Lower leg skin (tissue), 3 donors: ENCODE measurements at regions not wholly inside any gene's neighbourhood (a gene's known extent, or its start where the extent isn't known, plus 50 kb on each side); places are given as distances from the start of the nearest gene placed in this dataset.

ENCODE experiments used
- CTCF ChIP-seq, 3 donors: fragments of 450-650 bp; IDR thresholded peaks; one replicate each; pipeline ENCODE4 v1.5.1; 2016; ENCODE audit warnings: antibody characterized with exemption in 3 of 3, mild to moderate bottlenecking in 3 of 3, moderate library complexity in 2 of 3
- POLR2A ChIP-seq, 2 donors: fragments of 450-650 bp; IDR thresholded peaks; one replicate each; pipeline ENCODE4 v1.6.1; 2016 to 2017; ENCODE audit warnings: antibody characterized with exemption in 2 of 2, mild to moderate bottlenecking in 1 of 2, moderate library complexity in 1 of 2

- TF ChIP-seq CTCF (IDR thresholded peaks at IDR 0.05) (no peak), POLR2A (IDR thresholded peaks at IDR 0.05) (no peak)
Observed at GRCh38 chr20:40532103-40532502, 156.9 kb downstream of the MAFB start.
